MV-4-11 (cell line): ENCODE measurements at regions not wholly inside any gene's neighbourhood (a gene's known extent, or its start where the extent isn't known, plus 50 kb on each side); places are given as distances from the start of the nearest gene placed in this dataset.
A peak's percentile ranks its signal among the peaks of the same experiment; 100 is the strongest.
"Not testable (repeated sequence)": the region's sequence is repeated elsewhere in the genome, so short reads cannot be mapped to it uniquely, and the experiment has no call there.

ENCODE experiments used
- DNase-seq: peaks from one replicate; lab custom pipeline; 2025; lab: John Stamatoyannopoulos, UW

- no peak for DNase-seq
These were observed 114.1 kb downstream of the FAR1 start for GRCh38 chr11:13782390-13783075.

GRCh38 chr11:13784441-13784840 lies 116.0 kb downstream of the FAR1 start:
- no peak for DNase-seq

- no peak for DNase-seq
These were observed 116.4 kb downstream of the FAR1 start for GRCh38 chr11:13784855-13785254.

GRCh38 chr11:13786688-13787087 lies 118.2 kb downstream of the FAR1 start:
- no peak for DNase-seq

GRCh38 chr11:13797616-13798015 lies 129.1 kb downstream of the FAR1 start:
- not testable (repeated sequence) for DNase-seq

- DNase-seq, result no peak
These were observed 132.4 kb downstream of the FAR1 start for GRCh38 chr11:13800901-13801300.

GRCh38 chr11:13818325-13818724 lies 144.2 kb upstream of the SPON1 start:
- DNase-seq, result no peak

- DNase-seq, result no peak
These were observed 135.8 kb upstream of the SPON1 start for GRCh38 chr11:13826505-13827278.

GRCh38 chr11:13831696-13832095 lies 130.8 kb upstream of the SPON1 start:
- no peak for DNase-seq

GRCh38 chr11:13834463-13834862 lies 128.1 kb upstream of the SPON1 start:
- DNase-seq, result no peak

GRCh38 chr11:13836666-13837065 lies 125.9 kb upstream of the SPON1 start:
- no peak for DNase-seq

- no peak for DNase-seq
These were observed 125.2 kb upstream of the SPON1 start for GRCh38 chr11:13837286-13837685.

- DNase-seq, result no peak
These were observed 121.1 kb upstream of the SPON1 start for GRCh38 chr11:13841393-13841792.

- no peak for DNase-seq
These were observed 114.5 kb upstream of the SPON1 start for GRCh38 chr11:13848031-13848430.

GRCh38 chr11:13850231-13851005 lies 112.1 kb upstream of the SPON1 start:
- DNase-seq, result no peak

GRCh38 chr11:13851691-13852090 lies 110.8 kb upstream of the SPON1 start:
- no peak for DNase-seq

- peak; percentile 6 for DNase-seq
These were observed 110.0 kb upstream of the SPON1 start for GRCh38 chr11:13852481-13852880.

GRCh38 chr11:13857828-13858227 lies 104.7 kb upstream of the SPON1 start:
- DNase-seq, result no peak

- no peak for DNase-seq
These were observed 102.6 kb upstream of the SPON1 start for GRCh38 chr11:13859892-13860291.

GRCh38 chr11:13861411-13861810 lies 101.1 kb upstream of the SPON1 start:
- no peak for DNase-seq

GRCh38 chr11:13862845-13863392 lies 99.6 kb upstream of the SPON1 start:
- DNase-seq, result no peak

GRCh38 chr11:13868710-13869397 lies 93.7 kb upstream of the SPON1 start:
- no peak for DNase-seq
